Retinal pigment epithelial cell (primary cell): ENCODE measurements at regions not wholly inside any gene's neighbourhood (a gene's known extent, or its start where the extent isn't known, plus 50 kb on each side); places are given as distances from the start of the nearest gene placed in this dataset.

ENCODE experiments used
- DNase-seq: peaks from one replicate; pipeline ENCODE4 v3.0.0-alpha.2; 2010; ENCODE audit warnings: low read depth
- H3K4me3 ChIP-seq: 2 replicates; pipeline ENCODE4 v1.5.1; 2011; ENCODE audit warnings: mild to moderate bottlenecking, low read length, control low read depth, moderate library complexity
- CTCF ChIP-seq: conservative IDR thresholded peaks from 2 replicates; pipeline ENCODE4 v1.5.1; 2011; ENCODE audit warnings: low read depth, low read length, control low read depth, inconsistent platforms

GRCh38 chr6:114520976-114521375 is 178.2 kb upstream of the HS3ST5 start:
- H3K4me3 ChIP-seq: no peak overlapping the region
- no peak for TF ChIP-seq CTCF
- DNase-seq: no peak

DNA sequence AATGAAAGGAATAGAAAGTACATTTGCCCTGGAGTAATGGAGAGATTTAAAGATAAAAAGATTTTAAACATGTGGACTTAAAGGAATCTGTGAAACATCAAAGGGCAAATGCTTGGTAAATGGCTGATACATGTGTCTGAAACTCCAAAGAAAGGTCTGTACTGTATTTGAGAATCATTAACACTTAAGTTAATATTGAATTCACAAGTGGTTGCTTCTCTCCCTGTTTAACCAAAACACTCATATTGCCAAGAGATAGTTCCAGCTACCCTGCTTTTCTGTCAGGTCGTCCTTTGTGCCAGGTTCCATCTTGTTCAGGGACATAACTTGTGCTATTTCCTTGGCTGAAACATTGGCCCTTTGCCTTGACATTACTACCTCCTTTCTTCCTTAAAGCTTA is 171.3 kb upstream of the HS3ST5 start:
- no peak for TF ChIP-seq CTCF
- DNase-seq: no peak
- H3K4me3 ChIP-seq: no peak overlapping the region

GRCh38 chr6:114471450-114471849 is 128.6 kb upstream of the HS3ST5 start:
- TF ChIP-seq CTCF: no peak

DNA sequence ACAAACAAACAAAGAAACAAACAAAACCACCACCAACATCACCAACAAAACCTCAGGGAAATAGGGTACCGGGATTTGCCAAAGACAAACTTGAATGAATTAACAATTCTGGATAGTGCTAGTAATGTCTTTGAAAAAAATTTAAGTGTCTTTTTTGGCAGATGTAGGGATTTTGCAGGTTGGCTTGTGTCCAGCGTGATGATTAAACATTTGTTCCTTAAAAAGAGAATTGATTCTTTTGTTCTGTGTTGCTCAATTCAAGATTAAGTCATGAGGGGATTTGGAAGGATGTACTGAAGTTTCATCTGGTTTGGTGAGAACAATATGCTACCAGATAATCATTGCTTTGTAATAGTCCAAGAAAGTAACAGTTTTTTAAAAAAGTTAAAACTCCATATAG is 125.1 kb upstream of the HS3ST5 start:
- no peak overlapping the region for H3K4me3 ChIP-seq
- no peak for DNase-seq
- TF ChIP-seq CTCF: no peak

More at GRCh38 chr6:114471450-114471849, 128.6 kb upstream of the HS3ST5 start:
- no peak overlapping the region for H3K4me3 ChIP-seq
- DNase-seq: no peak

GRCh38 chr6:114465511-114465910 is 122.7 kb upstream of the HS3ST5 start:
- no peak overlapping the region for H3K4me3 ChIP-seq
- DNase-seq: no peak
- TF ChIP-seq CTCF: no peak

GRCh38 chr6:114453737-114454276 is 111.0 kb upstream of the HS3ST5 start:
- no peak for TF ChIP-seq CTCF
- H3K4me3 ChIP-seq: no peak overlapping the region
- no peak for DNase-seq

- no peak for TF ChIP-seq CTCF
- DNase-seq: no peak
These were observed 110.1 kb upstream of the HS3ST5 start for GRCh38 chr6:114452785-114453401.

More at GRCh38 chr6:114452785-114453401, 110.1 kb upstream of the HS3ST5 start:
- H3K4me3 ChIP-seq: no peak overlapping the region
